ENCODE measurements at regions not wholly inside any gene's neighbourhood (a gene's known extent, or its start where the extent isn't known, plus 50 kb on each side); places are given as distances from the start of the nearest gene placed in this dataset.

DNA sequence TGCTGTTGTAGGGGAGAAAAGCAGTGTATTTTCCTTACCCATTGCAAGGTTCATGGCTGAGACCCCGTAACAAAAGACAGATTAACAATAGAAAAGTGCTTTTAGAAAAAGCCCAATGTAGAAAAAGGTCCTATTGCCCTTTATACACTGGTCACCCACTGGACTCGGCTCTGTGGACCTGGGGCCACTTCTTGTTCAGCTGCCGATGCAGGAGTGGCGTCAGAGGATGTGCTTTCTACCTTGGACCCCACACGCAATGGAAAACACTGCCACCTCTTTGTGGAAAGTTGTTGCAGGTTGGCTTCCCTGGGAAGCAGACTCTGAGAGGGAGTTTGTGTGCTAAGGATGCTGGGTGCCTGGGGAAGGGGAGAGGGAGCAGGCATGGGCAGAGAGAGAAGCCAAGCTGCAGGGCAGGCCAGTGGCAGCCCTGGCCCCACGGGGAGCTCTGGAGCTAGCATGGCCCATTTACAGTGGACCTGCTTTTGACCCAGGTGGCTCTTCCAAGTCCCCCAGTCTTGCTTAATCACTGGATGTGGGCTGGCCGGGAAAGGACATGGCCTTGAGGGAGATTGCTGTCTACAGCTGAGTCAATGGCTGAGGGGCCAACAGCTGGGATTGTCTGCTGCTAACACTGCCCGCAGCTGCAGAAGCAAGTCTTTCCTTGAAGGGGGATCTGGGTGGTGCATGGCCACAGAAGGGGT is 142.9 kb downstream of the CDC5L start:
- no TSS peak for BruUV-seq (replicated peaks)
- TF ChIP-seq EZH2phosphoT487 (IDR thresholded peaks at IDR 0.05; ENCODE audit: borderline replicate concordance, low read depth, low read length) = no peak
- TF ChIP-seq, protein P1, sequence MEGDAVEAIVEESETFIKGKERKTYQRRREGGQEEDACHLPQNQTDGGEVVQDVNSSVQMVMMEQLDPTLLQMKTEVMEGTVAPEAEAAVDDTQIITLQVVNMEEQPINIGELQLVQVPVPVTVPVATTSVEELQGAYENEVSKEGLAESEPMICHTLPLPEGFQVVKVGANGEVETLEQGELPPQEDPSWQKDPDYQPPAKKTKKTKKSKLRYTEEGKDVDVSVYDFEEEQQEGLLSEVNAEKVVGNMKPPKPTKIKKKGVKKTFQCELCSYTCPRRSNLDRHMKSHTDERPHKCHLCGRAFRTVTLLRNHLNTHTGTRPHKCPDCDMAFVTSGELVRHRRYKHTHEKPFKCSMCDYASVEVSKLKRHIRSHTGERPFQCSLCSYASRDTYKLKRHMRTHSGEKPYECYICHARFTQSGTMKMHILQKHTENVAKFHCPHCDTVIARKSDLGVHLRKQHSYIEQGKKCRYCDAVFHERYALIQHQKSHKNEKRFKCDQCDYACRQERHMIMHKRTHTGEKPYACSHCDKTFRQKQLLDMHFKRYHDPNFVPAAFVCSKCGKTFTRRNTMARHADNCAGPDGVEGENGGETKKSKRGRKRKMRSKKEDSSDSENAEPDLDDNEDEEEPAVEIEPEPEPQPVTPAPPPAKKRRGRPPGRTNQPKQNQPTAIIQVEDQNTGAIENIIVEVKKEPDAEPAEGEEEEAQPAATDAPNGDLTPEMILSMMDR (conservative IDR thresholded peaks at IDR 0.05; ENCODE audit: low read length) = no peak
- Histone ChIP-seq H3K79me2 (ENCODE audit: insufficient read depth, low read depth, low read length) (no peaks in the 10 kb centered on the region), H3K27ac (ENCODE audit: low read depth, low read length, poor library complexity, severe bottlenecking) (no peak overlapping the region), H2AFZ (ENCODE audit: low read length) (no peak overlapping the region), H3K4me3 (ENCODE audit: low read depth, low read length, poor library complexity, severe bottlenecking) (no peak overlapping the region), H4K20me1 (ENCODE audit: insufficient read depth, low read length) (no peaks in the 10 kb centered on the region), H3K4me1 (ENCODE audit: insufficient read depth, low read length, poor library complexity, severe bottlenecking) (no peaks in the 10 kb centered on the region), H3K36me3 (ENCODE audit: insufficient read depth, low read length) (no peaks in the 10 kb centered on the region), H3K9me2 (ENCODE audit: insufficient read depth, low read length) (no peaks in the 10 kb centered on the region), H3K4me2 (ENCODE audit: low read length) (no peak overlapping the region), H3K9me3 (ENCODE audit: low read length) (no peaks in the 10 kb centered on the region)
- CTCF ChIA-PET (ENCODE audit: unreplicated experiment) = no interaction called here
- intact Hi-C loops (cut with micrococcal nuclease; ENCODE audit: unreplicated experiment) = no loop called here
- POLR2A ChIA-PET = no interaction called here
- no peak for DNase-seq (ENCODE audit: low spot score)

DNA sequence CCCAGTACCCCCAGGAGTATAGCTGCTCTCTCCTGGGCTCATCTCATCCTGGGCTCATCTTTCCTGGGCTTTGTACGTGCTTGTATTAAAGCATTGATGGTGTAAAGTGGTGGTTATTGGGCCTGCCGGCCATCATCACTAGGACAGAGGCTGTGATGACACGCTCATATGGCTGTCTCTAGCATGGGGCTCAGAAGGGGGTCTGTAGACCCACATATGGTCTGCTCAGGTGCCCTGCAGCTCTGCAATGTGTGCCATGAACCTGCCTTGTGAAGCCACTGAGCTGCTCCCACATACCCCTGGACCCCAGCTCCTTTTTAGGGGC is 143.4 kb downstream of the CDC5L start:
- Histone ChIP-seq H3K4me2 (ENCODE audit: low read length) (no peak overlapping the region), H3K79me2 (ENCODE audit: insufficient read depth, low read depth, low read length) (no peaks in the 10 kb centered on the region), H3K36me3 (ENCODE audit: insufficient read depth, low read length) (no peaks in the 10 kb centered on the region), H3K9me2 (ENCODE audit: insufficient read depth, low read length) (no peaks in the 10 kb centered on the region), H3K27ac (ENCODE audit: low read depth, low read length, poor library complexity, severe bottlenecking) (no peak overlapping the region), H3K4me3 (ENCODE audit: low read depth, low read length, poor library complexity, severe bottlenecking) (no peak overlapping the region), H3K9me3 (ENCODE audit: low read length) (no peaks in the 10 kb centered on the region), H3K4me1 (ENCODE audit: insufficient read depth, low read length, poor library complexity, severe bottlenecking) (no peaks in the 10 kb centered on the region), H2AFZ (ENCODE audit: low read length) (no peak overlapping the region), H4K20me1 (ENCODE audit: insufficient read depth, low read length) (no peaks in the 10 kb centered on the region)
- TF ChIP-seq EZH2phosphoT487 (IDR thresholded peaks at IDR 0.05; ENCODE audit: borderline replicate concordance, low read depth, low read length) = no peak
- TF ChIP-seq, protein P1 (conservative IDR thresholded peaks at IDR 0.05; ENCODE audit: low read length) = no peak
- intact Hi-C loops (cut with micrococcal nuclease; ENCODE audit: unreplicated experiment) = no loop called here
- no TSS peak for BruUV-seq (replicated peaks)
- CTCF ChIA-PET (ENCODE audit: unreplicated experiment) = no interaction called here
- POLR2A ChIA-PET = no interaction called here
- no peak for DNase-seq (ENCODE audit: low spot score)

DNA sequence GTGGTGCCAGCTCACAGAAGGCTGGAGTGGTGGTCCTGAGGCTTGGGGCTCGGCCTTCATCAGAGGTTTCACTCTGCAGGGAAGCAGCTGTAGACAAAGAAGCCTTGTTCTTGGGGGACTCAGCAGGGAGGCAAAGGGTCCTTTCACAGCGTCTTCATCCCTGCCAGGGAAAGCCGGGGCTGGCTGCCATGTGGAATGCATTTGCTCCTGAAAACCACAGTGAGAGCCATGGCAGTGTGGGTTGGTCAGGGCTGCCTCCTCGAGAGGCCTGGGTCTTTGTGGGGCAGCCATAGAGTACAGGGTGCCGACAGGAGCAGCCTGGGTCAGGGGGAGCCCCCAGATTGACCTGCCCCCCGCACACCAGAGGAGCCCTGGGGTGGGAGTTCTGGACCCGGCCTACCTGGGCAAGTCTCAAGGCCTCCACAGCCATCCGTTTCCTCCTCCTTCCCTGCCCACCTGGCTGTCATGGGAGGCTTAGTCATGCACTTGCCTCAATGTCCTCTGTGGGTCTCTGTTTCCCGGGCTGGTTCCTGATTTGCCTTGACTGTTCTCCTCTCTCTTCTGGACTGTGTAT is 144.0 kb downstream of the CDC5L start:
- no peaks in the 10 kb centered on the region for H3K9me3 ChIP-seq (ENCODE audit: low read length)
- H3K4me2 ChIP-seq (ENCODE audit: low read length) = no peak overlapping the region
- H3K79me2 ChIP-seq (ENCODE audit: insufficient read depth, low read depth, low read length) = no peaks in the 10 kb centered on the region
- no peaks in the 10 kb centered on the region for H4K20me1 ChIP-seq (ENCODE audit: insufficient read depth, low read length)
- no peak overlapping the region for H3K4me3 ChIP-seq (ENCODE audit: low read depth, low read length, poor library complexity, severe bottlenecking)
- TF ChIP-seq, protein P1 (conservative IDR thresholded peaks at IDR 0.05; ENCODE audit: low read length) = no peak
- TF ChIP-seq EZH2phosphoT487 (IDR thresholded peaks at IDR 0.05; ENCODE audit: borderline replicate concordance, low read depth, low read length) = no peak
- intact Hi-C loops (cut with micrococcal nuclease; ENCODE audit: unreplicated experiment) = no loop called here
- H3K36me3 ChIP-seq (ENCODE audit: insufficient read depth, low read length) = no peaks in the 10 kb centered on the region
- H2AFZ ChIP-seq (ENCODE audit: low read length) = no peak overlapping the region
- ChIA-PET CTCF (ENCODE audit: unreplicated experiment) (no interaction called here), POLR2A (no interaction called here)
- no peaks in the 10 kb centered on the region for H3K4me1 ChIP-seq (ENCODE audit: insufficient read depth, low read length, poor library complexity, severe bottlenecking)
- no peak overlapping the region for H3K27ac ChIP-seq (ENCODE audit: low read depth, low read length, poor library complexity, severe bottlenecking)
- no peak for DNase-seq (ENCODE audit: low spot score)
- no peaks in the 10 kb centered on the region for H3K9me2 ChIP-seq (ENCODE audit: insufficient read depth, low read length)
- BruUV-seq (replicated peaks) = no TSS peak
